Effector memory CD8-positive, alpha-beta T cell (primary cell): ENCODE measurements at regions not wholly inside any gene's neighbourhood (a gene's known extent, or its start where the extent isn't known, plus 50 kb on each side); places are given as distances from the start of the nearest gene placed in this dataset.
"Not testable (repeated sequence)": the region's sequence is repeated elsewhere in the genome, so short reads cannot be mapped to it uniquely, and the experiment has no call there.

Source experiments
- ATAC-seq: fragments of 150-1000 bp; cut with Tn5 transposase; replicated peaks from 2 replicates; pipeline ENCODE4 v1.10.0; 2021; ENCODE audit warnings: mild to moderate bottlenecking, moderate library complexity
- DNase-seq, 3 experiments: peaks; one replicate each; pipeline ENCODE4 v3.0.0; 2021
- H3K27ac Mint-ChIP-seq, 2 donors: one replicate each; pipeline ENCODE4 v1.8.0; 2022; ENCODE audit warnings: mild to moderate bottlenecking in 2 of 2, mixed read lengths in 2 of 2, moderate library complexity in 2 of 2
- H3K27me3 Mint-ChIP-seq, 2 donors: one replicate each; pipeline ENCODE4 v1.8.0; 2022; ENCODE audit warnings: mixed read lengths in 2 of 2
- H3K36me3 Mint-ChIP-seq: one replicate; pipeline ENCODE4 v1.8.0; 2022; ENCODE audit warnings: mild to moderate bottlenecking, moderate library complexity, mixed read lengths; ENCODE audit not compliant: insufficient read depth
- H3K4me1 Mint-ChIP-seq, 2 donors: one replicate each; pipeline ENCODE4 v1.8.0; 2022; ENCODE audit warnings: low read depth in 2 of 2, mixed read lengths in 2 of 2
- H3K4me3 Mint-ChIP-seq, 2 donors: one replicate each; pipeline ENCODE4 v1.8.0; 2022; ENCODE audit warnings: mild to moderate bottlenecking in 2 of 2, mixed read lengths in 2 of 2, moderate library complexity in 2 of 2
- H3K9me3 Mint-ChIP-seq, 2 donors: one replicate each; pipeline ENCODE4 v1.8.0; 2022; ENCODE audit warnings: mixed read lengths in 2 of 2

DNA sequence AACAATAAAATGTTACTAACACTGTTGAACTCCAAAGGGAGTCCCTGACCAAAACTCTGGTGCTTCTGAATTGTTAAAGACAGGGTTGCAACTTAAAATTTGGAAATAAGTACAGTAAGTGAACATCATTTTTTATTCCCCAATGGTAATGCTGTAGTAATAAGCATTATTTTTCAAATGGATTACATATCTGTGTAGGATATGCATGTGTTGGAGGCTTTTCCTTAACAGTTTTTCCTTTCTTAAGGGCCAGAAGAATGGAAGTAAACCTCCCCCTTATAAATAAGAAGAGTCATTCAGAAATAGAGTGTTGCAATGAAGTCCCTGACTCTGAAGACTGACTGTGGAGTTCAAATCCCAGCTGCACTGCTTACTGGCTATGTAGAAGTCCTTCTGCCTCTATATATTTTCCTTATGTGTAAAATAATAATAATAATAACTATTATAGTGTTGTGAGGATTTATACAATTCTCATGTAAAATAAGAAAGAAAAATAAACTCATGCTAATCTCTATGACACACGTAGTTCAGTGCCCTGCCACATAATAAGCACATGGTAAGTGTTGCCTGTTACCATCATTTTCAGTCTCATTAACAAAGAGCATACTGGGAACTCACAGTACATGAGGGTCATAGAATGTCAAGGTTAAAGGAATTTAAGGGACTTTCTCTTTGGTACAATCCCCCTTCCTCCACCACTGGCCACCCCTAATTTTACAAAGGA lies 129.8 kb upstream of the SMLR1 start:
- ATAC-seq = peak; percentile 41
- Mint-ChIP-seq H3K27me3 (no peaks in the 10 kb centered on the region), H3K4me1 (peaks cover 15 to 19% of the 10 kb centered on the region in 2 donors), H3K4me3 (no peak overlapping the region), H3K9me3 (no peaks in the 10 kb centered on the region), H3K27ac (no peak overlapping the region), H3K36me3 (no peaks in the 10 kb centered on the region)
- no peak for DNase-seq

DNA sequence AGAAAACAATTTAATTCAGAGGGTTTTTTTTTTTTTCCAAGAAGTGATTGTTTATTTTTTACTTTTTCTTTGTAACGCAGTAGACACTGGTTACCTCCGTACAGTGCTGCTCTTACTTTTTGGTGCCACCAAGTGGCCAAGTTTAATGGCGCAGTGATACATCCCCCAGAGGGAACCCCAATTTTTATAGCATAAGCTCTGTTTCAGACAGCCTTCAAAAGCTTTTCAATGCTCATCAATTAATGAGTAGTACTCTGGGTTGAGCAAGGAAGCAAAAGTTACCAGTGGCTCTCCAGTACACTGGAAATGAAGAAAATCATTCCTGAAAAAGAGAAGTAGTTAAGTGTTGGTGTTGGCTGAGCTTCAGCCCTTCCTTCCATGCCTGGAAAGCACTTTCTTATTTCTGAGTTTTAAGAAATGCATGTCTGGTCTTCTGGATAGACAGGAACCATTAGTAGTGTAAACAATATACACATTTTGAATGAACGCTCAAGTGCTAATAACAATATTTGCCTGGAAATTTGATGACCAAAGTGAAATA lies 129.1 kb upstream of the SMLR1 start:
- Mint-ChIP-seq H3K36me3 (no peaks in the 10 kb centered on the region), H3K27me3 (no peaks in the 10 kb centered on the region), H3K4me3 (no peak overlapping the region), H3K27ac (no peak overlapping the region), H3K9me3 (no peaks in the 10 kb centered on the region), H3K4me1 (peaks cover 16 to 19% of the 10 kb centered on the region in 2 donors)
- ATAC-seq = peak; percentile 92
- DNase-seq = peak; percentile 41 to 49 (median 46)

DNA sequence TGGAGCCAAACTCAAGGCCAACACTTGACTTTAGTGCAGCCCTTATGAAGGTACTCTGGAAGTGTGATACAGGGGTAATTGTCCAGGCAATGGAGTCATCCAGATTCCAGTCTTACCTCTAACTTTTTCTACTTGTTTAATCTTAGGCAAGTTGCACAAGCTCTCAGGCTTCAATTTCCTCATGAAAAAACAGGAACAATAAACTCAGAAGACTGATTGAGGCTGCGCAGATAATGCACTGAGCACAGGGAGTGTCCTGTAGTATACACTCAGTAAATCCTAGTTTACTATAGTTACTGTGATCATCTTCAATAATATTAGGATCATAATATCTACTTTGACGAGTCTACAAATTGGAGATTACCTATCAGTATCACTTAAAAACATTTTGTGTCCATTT lies 127.5 kb upstream of the SMLR1 start:
- no peak for DNase-seq
- H3K36me3 Mint-ChIP-seq = no peaks in the 10 kb centered on the region

DNA sequence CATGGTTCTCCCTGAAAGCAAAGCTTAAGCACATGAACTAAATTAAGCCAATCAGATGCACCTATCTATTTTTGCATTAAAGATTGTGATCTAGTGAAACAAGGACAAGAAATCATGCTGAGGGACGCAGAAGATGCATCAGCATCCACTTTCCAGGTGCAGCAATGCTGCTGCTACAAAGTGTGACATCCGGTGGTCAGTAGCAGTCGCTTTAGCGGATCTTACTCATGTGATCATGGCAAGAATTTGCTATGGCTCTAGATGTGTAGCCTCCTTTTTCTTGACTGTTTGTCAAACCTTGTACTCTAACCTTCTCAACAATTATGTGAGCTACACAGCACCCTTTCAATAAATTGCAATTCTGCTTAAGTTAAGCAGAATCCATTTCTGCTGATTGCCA lies 126.8 kb upstream of the SMLR1 start:
- no peak for DNase-seq
- Mint-ChIP-seq H3K4me3 (peak overlapping the region in 1 of 2 donors; percentile 57), H3K27me3 (no peaks in the 10 kb centered on the region), H3K36me3 (no peaks in the 10 kb centered on the region), H3K27ac (no peak overlapping the region), H3K9me3 (peaks cover 0 to 7% of the 10 kb centered on the region in 2 donors), H3K4me1 (peaks cover 12 to 16% of the 10 kb centered on the region in 2 donors)
- ATAC-seq = peak; percentile 45

More for the DNA sequence above, 127.5 kb upstream of the SMLR1 start:
- H3K4me1 Mint-ChIP-seq = peaks cover 12 to 16% of the 10 kb centered on the region in 2 donors
- H3K9me3 Mint-ChIP-seq = peaks cover 0 to 7% of the 10 kb centered on the region in 2 donors
- H3K27me3 Mint-ChIP-seq = no peaks in the 10 kb centered on the region
- no peak for ATAC-seq
- no peak overlapping the region for H3K4me3 Mint-ChIP-seq
- H3K27ac Mint-ChIP-seq = no peak overlapping the region

DNA sequence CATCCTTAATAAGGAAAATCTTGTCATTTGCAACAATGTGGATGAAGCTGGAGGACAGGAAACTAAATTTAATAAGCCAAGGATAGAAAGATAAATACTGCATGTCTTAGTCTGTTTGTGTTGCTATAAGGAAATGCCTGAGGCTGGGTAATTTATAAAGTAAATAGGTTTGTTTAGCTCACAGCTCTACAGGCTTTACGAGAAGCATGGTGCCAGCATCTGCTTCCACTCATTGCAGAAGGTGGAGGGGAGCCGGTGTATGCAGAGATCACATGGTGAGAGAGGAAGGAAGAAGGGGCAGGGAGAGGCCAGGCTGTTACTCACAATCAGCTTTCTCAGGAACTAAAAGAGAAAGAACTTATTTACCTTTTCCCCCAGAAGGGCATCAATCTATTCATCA lies 118.9 kb upstream of the SMLR1 start:
- Mint-ChIP-seq H3K27me3 (no peaks in the 10 kb centered on the region), H3K4me1 (peaks cover 7 to 9% of the 10 kb centered on the region in 2 donors), H3K36me3 (no peaks in the 10 kb centered on the region), H3K9me3 (peaks cover 0 to 7% of the 10 kb centered on the region in 2 donors), H3K4me3 (no peak overlapping the region), H3K27ac (peak overlapping the region in 1 of 2 donors; percentile 8)
- no peak for ATAC-seq
- no peak for DNase-seq

GRCh38 chr6:130711641-130712040 lies 115.6 kb upstream of the SMLR1 start:
- not testable (repeated sequence) for H3K27ac Mint-ChIP-seq, H3K27me3 Mint-ChIP-seq, H3K4me3 Mint-ChIP-seq, H3K36me3 Mint-ChIP-seq, ATAC-seq, H3K9me3 Mint-ChIP-seq, DNase-seq
- H3K4me1 Mint-ChIP-seq = peaks cover 12% of the 10 kb centered on the region in 2 donors

- peaks cover 20 to 23% of the 10 kb centered on the region in 2 donors for H3K4me1 Mint-ChIP-seq
- no peak for ATAC-seq
- no peak overlapping the region for H3K4me3 Mint-ChIP-seq
- H3K27ac Mint-ChIP-seq = no peak overlapping the region
- H3K27me3 Mint-ChIP-seq = no peaks in the 10 kb centered on the region
- H3K36me3 Mint-ChIP-seq = no peaks in the 10 kb centered on the region
- H3K9me3 Mint-ChIP-seq = no peaks in the 10 kb centered on the region
- no peak for DNase-seq
Observed at GRCh38 chr6:130713144-130713543, 114.1 kb upstream of the SMLR1 start.

DNA sequence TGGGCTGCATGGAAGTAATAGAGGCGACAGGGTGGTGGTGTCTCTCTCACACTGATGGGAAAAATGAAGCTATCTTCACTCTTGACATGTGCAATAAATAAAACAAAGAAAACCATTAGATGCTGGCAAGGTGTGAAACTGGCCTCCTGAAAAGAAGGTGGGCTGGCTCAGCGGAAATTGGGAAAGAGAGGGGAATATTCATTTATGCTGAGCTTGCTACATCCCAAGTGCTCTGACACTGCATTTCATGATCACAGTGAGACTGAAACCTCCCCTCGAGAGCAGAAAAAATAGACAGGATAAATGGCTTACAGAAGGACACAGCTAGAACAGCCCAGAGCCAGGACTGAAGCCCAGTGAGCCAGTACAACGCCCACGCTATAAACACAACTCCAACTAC lies 112.1 kb upstream of the SMLR1 start:
- no peaks in the 10 kb centered on the region for H3K36me3 Mint-ChIP-seq
- ATAC-seq (no peak), DNase-seq (no peak)
- H3K27me3 Mint-ChIP-seq = no peaks in the 10 kb centered on the region
- peaks cover 0 to 2% of the 10 kb centered on the region in 2 donors for H3K9me3 Mint-ChIP-seq
- no peak overlapping the region for H3K27ac Mint-ChIP-seq
- no peak overlapping the region for H3K4me3 Mint-ChIP-seq
- H3K4me1 Mint-ChIP-seq = peaks cover 19 to 25% of the 10 kb centered on the region in 2 donors

GRCh38 chr6:130716466-130716865 lies 110.7 kb upstream of the SMLR1 start:
- H3K9me3 Mint-ChIP-seq = peaks cover 0 to 2% of the 10 kb centered on the region in 2 donors
- no peaks in the 10 kb centered on the region for H3K36me3 Mint-ChIP-seq
- H3K27ac Mint-ChIP-seq = no peak overlapping the region
- H3K27me3 Mint-ChIP-seq = no peaks in the 10 kb centered on the region
- no peak overlapping the region for H3K4me3 Mint-ChIP-seq
- ATAC-seq (no peak), DNase-seq (no peak)
- H3K4me1 Mint-ChIP-seq = peaks cover 19 to 25% of the 10 kb centered on the region in 2 donors

- H3K27ac Mint-ChIP-seq = no peak overlapping the region
- peak overlapping the region; percentile 7 to 10 for H3K4me3 Mint-ChIP-seq
- no peaks in the 10 kb centered on the region for H3K36me3 Mint-ChIP-seq
- no peaks in the 10 kb centered on the region for H3K27me3 Mint-ChIP-seq
- H3K4me1 Mint-ChIP-seq = peaks cover 19 to 25% of the 10 kb centered on the region in 2 donors
- H3K9me3 Mint-ChIP-seq = peaks cover 0 to 2% of the 10 kb centered on the region in 2 donors
- DNase-seq (no peak), ATAC-seq (peak; percentile 71)
Observed at GRCh38 chr6:130717657-130718056, 109.5 kb upstream of the SMLR1 start.

GRCh38 chr6:130720076-130720715 lies 107.0 kb upstream of the SMLR1 start:
- no peak for ATAC-seq
- Mint-ChIP-seq H3K27ac (no peak overlapping the region), H3K4me3 (no peak overlapping the region), H3K4me1 (peaks cover 31 to 36% of the 10 kb centered on the region in 2 donors), H3K36me3 (no peaks in the 10 kb centered on the region), H3K9me3 (peaks cover 0 to 2% of the 10 kb centered on the region in 2 donors), H3K27me3 (no peaks in the 10 kb centered on the region)
- DNase-seq = no peak

- Mint-ChIP-seq H3K27ac (peak overlapping the region; percentile 15 to 38), H3K9me3 (no peaks in the 10 kb centered on the region), H3K36me3 (no peaks in the 10 kb centered on the region), H3K4me1 (peaks cover 17 to 18% of the 10 kb centered on the region in 2 donors), H3K4me3 (peak overlapping the region; percentile 24 to 41), H3K27me3 (no peaks in the 10 kb centered on the region)
- DNase-seq (no peak), ATAC-seq (peak; percentile 56)
Observed at GRCh38 chr6:130724089-130724488, 103.1 kb upstream of the SMLR1 start.

DNA sequence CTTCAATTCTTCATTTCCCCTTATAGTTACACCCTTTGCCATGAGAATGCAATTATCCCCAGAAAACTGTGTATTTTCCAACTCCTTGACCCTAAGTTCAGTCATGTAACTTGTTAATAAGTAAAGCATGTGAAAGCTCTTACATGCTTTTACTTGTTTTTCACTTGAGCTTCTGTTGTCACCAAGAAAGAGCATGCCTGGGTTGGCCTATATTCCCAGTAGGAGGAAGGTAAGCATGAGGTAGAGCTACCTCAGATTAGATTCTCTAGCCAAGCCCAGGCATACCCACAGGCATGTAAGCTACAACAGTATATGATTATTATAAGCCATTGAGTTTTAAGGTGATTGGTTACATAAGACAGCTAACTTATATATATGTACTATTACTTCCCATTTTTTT lies 101.7 kb upstream of the SMLR1 start:
- H3K27me3 Mint-ChIP-seq = no peaks in the 10 kb centered on the region
- no peak for ATAC-seq
- no peak overlapping the region for H3K4me3 Mint-ChIP-seq

GRCh38 chr6:130728064-130728463 lies 99.1 kb upstream of the SMLR1 start:
- not testable (repeated sequence) for H3K27ac Mint-ChIP-seq, H3K27me3 Mint-ChIP-seq, DNase-seq, H3K36me3 Mint-ChIP-seq, ATAC-seq, H3K4me3 Mint-ChIP-seq, H3K9me3 Mint-ChIP-seq
- peaks cover 13 to 18% of the 10 kb centered on the region in 2 donors for H3K4me1 Mint-ChIP-seq

More for the DNA sequence above, 101.7 kb upstream of the SMLR1 start:
- Mint-ChIP-seq H3K9me3 (no peaks in the 10 kb centered on the region), H3K4me1 (peaks cover 17% of the 10 kb centered on the region in 2 donors), H3K27ac (no peak overlapping the region), H3K36me3 (no peaks in the 10 kb centered on the region)
- no peak for DNase-seq
